GM18870 (cell line): ENCODE measurements at regions not wholly inside any gene's neighbourhood (a gene's known extent, or its start where the extent isn't known, plus 50 kb on each side); places are given as distances from the start of the nearest gene placed in this dataset.

Experiments
- ATAC-seq: cut with Tn5 transposase; IDR thresholded peaks from one replicate; pipeline ENCODE4 v1.9.1; 2021; ENCODE audit warnings: moderate library complexity; ENCODE audit not compliant: unreplicated experiment

DNA sequence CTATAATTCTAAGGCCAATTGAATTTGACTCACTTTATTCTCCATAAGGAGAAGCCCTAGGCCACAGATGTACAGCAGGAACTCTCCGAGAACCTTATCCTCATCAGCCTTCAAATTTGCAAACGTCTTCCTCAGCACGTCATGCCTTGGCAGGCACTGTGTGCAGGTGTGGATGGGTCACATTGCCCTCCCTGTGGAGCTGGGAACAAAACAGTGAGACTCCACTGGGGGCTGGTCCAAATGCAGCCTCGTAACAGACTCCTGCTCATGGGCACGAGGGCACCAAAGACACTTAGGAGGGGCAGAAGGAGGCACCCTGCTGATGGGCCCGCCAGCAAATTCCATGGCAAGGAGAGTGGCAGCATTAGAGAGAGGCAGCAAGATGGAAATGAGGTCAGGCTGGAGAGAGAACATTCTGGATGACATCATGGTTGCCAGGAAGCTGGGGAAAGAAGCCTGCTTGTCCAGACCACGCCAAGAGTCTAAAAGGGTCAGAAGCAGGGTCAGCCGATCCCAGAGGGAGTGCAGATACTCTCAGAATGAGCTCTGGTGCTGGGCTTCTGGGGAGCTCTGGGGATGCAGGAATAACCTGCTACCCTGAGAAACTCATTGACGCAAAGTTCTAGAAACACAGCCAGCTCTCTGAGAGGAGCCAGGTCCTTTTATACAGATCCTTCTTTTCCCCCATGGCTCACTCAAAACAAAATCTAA is 242.2 kb downstream of the B3GLCT start:
- ATAC-seq = no peak

DNA sequence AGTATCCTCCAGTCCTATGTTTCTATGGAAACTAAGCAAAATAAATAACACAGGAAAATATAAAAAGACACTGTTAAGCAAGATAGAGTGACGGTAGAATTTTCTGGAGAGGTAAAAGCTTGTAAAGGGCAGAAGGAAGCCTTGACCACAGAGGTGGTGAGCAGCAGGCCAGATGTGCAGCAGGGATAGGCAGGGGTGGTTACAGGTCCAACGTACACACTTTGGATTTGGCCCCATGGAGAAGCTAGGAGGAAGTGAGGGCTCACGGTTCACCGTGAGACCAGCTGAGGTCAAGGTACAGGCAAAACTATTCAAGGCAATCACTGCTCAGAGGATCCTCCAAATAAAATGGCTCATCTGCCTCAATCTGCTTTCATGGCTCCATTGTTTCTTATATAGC is 242.8 kb downstream of the B3GLCT start:
- ATAC-seq = no peak

DNA sequence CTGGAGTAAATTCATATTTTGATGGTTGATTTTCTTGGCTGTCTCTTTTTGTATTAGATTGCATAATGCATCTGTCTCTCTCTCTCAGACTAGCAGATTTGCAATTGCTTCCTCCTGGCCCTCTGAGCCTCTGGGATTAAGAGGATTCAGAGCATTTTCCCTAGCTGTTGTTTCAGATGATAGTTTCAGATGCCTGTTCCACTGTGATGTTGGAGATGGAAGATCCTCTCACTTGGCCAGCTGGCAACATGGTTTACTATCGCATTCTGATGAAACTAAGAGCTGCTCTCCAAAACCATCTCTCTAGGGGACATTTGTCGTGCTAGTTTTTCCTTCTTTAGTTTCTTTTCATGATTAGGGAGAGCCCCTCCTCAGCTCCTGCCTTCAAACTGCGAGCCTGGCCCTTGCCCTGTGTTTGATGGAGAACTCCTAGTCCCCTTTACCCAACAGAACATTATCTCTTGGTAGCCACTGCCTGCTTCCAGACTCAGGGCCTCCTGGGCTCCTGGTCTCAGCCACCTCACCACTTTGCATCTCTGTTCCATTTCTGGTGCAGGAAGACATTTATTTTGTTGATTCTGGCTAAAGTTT is 244.6 kb downstream of the B3GLCT start:
- no peak for ATAC-seq

DNA sequence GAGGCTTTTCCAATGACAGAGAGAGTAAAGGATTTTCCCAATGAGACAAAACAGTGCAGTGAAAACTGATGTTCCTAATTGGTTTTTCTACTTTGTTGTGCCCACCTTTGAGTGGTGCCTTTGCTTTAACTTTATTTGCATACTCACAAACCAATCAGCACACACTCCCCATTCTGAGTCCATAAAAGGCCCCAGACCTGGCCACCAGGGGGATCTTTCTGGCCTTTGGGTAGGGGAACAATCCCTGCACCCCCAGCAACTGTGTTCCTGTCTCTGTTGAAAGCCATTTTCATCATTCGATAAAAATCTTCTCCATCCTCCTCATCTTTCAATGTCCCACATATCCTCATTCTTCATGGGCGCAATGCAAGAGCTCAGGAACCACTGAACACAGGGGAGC is 252.8 kb downstream of the B3GLCT start:
- no peak for ATAC-seq

DNA sequence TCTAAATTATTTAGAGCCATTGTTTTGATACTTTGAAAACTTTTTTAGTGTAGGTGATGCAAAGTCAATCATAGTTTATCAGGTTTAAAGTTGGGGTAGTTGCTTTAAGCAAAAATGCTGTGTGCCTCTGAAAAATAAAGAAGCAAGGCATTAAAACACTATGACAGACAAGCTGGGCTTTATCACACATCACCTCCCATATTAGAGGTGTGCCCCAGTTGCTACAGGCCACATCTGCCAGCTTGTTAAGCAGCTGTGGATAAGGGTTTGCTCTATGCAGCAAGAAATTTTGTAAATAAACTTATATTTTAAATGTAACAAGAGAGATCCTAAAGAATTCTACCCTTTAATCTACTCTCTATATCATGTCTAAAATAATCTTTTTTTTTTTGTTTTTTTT is 255.8 kb downstream of the B3GLCT start:
- no peak for ATAC-seq

DNA sequence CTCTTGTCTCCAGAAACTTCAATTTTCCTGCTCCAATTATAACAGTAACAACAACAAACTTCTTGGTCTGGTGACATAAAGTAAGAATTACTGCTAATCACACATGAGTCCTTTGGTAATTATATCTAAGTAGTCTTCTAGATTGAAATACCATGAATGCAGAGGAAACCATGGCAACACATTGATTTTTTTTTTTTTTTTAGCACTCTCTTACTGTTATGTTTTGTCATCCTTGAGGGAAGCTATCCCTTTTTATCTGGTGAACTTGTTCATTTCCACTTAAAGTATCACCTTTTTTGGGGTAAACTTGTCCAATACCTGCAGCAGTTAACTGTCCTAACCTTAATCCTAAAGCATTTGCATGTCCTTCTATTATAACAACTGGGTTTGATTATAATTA is 256.3 kb downstream of the B3GLCT start:
- ATAC-seq = no peak

DNA sequence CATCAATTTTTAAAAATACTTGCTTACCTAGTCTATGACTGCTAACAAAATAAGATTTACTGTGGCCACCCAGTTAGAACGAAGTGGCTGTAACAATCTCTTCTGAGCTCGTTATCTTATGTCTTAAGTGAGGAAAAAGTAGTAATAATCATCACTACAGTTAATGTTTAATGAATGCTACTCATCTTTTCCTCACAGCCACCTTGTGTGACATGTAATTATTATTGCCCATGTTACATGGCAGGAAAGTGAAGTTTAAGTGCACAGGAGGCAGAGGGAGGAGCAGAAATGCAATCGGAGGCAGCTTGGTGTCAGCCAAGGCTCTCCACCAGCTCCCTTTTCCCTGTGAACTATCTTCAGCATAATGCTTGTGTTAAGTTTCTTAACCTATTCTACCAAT is 260.3 kb downstream of the B3GLCT start:
- ATAC-seq = no peak

DNA sequence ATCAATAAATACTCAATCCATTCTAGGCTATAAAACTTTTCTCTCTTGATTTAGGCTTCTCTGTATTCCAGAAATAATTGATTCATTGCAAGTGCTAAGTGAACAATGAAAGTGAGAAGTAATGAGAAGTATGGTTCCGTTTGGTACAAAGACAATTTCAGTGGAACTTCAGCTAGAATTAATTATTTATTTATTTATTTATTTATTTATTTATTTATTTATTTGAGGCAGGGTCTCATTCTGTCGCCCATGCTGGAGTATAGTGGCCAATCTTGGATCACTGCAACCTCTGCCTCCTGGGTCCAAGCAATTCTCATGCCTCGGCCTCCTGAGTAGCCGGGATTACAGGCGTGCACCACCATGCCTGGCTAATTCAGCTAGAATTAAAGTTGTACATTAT is 262.1 kb downstream of the B3GLCT start:
- ATAC-seq = no peak

DNA sequence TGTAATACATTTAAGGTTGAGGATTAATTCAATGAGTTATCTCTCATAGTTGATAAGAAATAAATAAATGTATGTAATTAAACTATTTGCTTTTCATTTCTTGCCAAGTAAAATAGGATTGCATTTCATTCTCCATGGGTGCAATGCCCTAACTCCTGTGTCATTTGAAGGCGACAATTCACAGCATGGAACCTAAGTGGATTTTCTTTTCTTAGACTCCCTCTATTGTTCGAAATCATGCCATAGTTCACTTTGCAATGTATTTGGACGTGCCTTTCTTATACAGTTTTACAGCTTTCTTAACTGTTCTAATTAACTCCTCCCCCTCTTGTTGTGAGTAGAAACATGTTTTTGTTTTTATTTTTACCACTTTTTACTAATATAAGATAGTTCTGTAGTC is 263.0 kb downstream of the B3GLCT start:
- ATAC-seq = no peak

DNA sequence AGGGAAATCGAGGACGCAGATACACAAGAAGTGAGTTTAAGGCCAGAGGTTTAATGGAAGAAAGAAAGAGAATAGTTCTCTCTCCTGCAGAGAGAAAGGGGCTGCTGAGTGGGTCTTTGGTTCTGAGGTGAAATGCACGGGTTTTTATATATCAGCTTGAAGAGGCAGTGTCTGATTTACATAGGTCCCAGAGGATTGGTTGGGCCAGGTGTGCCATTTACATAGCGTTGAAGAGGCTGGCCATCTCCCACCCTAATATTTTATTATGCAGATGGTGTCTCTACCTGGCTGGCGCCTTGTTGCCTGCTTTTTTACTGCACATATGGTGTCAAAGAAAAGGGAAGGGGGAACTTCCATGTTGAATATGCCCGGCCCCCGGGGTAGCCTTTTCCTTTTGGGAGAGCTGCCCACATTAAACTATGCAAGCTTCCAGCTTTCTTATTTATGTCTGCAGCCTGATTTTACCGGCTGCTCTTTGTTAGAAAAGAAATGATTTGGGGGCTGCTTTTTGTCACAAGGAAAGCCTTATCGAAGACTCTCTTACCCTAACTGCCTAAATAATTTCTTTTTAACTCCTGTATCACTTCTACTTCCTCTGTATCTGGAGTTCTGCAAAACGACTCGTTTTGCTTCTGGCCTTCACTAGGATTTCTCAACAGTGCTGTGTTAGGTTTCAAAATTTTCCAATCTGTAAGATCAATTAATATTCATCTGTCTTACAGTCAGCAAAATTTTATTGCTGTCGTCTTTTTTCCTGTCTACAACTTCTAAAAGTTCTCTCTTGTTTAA is 268.5 kb downstream of the B3GLCT start:
- no peak for ATAC-seq

DNA sequence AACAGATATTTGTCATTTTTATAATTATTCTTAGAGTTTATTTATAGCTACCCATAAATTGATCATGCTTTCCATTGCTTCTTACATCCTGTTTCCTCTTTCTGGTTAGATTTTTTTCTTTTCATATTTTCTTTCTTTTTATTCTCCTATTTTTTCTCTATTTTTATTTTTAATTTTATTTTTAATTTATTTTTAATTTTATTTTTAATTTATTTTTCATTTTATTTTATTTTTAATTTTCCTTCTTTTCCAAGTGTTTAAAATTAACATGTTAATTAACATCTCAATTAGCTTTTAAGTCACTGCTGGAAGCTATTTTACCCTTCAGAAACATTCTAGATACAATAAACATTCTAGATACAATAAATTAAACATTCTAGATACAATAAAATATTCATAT is 269.6 kb downstream of the B3GLCT start:
- no peak for ATAC-seq

DNA sequence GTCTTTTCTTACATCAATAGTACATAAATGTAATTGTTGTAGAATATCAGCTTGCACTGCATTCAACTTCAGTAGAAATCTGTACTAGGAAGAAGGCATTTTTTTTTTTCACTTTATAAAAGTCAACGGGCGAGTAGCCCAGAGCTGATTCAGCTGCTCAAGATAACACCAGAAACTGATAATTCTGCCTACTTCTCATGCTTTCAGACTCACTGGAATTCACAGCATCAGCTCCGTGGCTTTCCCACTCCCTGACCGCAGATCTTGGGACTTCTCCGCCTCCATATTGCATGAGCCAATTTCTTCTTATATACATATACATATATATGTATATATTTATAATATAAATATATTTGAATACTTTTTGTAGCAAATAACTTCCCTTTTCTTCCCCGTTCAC is 263.1 kb upstream of the RXFP2 start:
- ATAC-seq = no peak

DNA sequence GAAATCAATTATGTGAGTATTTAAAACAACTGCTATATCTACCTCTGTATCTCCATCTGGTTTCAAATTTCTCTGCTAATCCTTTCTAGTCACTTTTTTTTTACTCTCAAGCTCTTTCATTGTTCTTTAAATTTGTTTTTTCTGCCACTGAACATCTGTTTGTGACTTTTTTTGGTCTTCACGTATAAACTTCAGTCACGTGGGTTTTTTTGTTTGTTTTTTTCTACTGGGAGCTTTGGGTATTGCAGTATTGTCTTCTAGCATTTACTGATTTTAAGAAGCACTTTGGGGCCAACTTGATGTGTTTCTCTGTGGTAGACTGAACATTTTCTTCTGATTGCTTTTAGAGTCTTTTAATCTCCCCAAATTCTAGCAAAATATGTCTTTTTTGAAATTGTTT is 262.6 kb upstream of the RXFP2 start:
- no peak for ATAC-seq

DNA sequence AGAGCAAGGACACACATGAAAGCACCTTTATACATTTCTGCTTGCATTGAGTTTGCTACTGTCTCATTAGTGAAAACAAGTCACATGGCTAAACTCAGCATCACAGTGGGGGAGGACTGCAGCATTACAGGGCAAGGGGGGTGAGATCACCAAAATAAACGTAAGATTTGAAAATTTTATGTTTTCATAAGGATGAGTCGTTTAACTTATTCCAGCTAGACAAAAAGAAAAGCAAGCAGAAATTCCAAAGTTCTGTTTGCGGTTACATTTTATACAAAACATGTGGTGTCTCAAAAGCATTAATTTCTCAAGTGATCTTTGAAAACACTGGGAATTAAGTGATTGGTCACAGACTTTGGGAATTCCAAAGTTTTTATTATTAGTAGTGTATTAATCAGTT is 261.4 kb upstream of the RXFP2 start:
- no peak for ATAC-seq

DNA sequence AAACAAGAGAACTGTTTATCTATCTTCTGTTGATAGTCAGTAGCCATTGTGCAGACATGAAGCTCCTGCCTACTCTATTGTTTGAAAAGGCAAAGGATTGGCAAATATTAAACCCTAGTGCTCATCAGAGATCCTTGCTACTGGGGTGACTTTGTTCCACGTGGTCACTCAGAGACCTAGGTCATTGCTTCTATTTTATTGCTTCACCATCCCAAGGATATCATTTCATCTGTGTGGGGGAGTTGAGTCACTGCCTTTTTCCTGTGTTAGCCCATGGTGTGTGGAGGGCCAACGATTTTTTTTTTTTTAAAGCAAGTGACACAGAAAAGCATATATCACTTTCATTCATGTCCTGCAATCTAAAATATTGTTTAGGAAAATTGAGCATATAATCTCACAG is 254.1 kb upstream of the RXFP2 start:
- ATAC-seq = no peak

DNA sequence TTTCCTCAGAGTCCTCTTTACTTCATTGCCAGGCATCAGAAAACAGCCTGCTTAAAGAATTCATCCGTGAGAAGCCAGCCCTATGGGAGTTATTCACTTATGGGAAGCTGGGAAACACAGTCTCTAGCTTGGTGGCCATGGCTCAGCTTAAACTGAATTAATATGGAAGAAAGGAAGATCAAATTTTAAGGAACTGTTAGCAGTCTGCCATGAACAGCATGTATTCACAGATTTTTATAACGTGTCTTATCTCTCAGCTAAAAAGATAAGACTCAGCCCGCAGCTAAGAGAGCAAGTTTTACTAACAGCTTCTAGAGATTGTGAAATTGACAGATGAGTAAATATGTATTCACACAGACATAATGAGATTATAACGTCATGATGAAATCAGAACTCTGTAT is 253.7 kb upstream of the RXFP2 start:
- ATAC-seq = no peak

DNA sequence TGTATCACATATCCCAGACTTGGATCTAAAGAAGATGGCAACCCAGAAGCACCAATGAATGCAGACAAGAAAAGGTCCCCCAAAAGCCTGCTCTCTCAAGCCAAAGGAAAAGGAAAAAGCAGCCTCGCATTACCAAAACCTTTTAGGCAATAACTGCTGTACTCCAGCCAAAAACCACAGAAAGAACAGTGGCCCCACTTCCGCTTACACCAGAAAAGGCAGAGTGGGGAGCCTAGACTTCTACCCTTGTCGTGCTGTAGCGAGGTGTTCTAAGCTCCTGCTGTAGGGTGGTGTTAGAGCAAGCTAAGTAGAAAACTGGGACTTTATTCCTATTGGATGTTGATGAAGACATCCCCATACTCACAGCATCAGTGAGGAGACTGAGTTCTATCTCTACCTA is 244.0 kb upstream of the RXFP2 start:
- no peak for ATAC-seq

DNA sequence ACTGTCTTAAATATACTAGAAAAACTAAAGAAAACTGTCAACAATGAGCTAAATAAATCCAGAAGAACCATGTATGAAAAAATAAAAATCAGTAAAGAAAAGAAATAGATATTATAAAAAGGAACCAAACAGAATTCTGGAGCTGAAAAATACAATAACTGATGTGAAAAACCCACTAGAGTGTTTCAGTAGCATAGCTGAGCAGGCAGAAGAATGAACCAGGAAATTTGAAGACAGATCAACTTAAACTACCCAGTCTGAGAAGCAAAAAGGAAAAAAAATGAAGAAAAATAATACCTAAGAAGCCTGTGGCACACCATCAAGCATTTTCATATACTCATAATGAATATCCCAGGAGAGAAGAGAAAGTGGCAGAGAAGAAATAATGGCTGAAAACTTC is 240.1 kb upstream of the RXFP2 start:
- ATAC-seq = no peak

DNA sequence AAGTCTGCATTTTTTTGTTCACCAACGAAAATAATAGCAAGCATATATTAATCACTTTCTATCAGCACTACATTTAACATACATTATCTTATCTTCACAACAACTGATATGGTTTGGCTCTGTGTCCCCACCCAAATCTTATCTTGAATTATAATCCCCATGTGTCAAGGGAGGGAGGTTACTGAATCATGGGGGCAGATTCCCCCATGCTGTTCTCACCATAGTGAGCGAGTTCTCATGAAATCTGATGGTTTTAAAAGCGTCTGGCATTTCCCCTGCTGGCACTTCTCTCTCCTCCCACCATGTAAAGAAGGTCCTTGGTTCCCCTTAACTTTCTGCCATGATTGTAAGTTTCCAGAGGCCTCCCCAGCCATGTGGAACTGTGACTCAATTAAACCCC is 235.7 kb upstream of the RXFP2 start:
- no peak for ATAC-seq

DNA sequence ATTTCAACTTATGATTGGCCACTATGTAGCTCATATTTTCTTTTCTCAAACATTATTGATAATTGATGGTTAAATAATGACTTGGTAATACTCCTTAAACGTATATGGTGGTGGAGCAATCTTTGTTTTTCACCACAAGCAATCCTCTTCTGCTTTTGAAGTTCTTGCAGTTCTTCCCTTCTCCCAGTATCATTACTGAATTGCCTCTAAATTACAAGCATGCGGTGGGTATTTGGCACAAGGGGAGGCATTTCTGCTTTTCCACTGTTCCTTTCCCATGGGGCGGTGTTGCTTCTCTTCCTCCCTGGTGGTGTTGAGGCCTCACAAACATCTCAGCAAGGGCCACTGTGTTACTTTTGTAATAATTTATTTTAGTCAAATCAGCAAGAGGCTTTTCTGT is 234.4 kb upstream of the RXFP2 start:
- no peak for ATAC-seq

DNA sequence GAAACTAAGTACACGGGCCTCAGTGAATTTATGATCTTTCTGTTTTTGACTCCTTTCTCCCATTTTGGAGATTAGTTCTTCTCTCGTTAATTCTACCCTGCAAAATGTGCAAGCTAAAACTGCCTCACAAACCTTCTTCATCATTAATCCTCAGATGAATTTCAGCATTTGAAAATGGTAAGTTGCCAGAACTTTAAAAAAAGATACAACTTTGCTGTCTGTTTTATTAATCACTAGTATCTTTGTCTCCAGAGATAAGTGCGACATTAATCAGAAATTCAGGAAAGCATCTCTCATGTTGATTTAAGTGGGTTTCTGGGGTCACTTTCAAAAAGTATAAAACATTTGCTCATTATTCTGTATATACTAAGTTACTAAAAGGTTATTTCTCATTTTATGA is 227.0 kb upstream of the RXFP2 start:
- ATAC-seq = no peak

DNA sequence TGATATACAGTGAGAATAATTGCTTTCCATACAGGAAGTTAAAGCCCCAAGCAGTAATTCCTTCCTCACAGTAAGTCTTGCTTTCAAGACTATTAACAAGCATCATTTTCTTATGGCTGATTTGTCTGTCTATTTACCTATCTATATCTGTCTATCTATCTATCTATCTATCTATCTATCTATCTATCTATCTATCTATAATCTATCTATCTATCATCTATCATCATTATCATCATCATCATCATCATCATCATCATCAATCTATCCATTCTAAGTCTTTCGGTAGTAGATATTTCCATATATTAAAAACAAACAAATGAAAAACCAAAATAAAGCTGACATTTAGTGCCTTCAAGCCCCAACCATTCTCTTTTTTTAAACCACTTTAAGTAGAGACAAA is 224.4 kb upstream of the RXFP2 start:
- ATAC-seq = no peak
